ENCODE measurements at regions not wholly inside any gene's neighbourhood (a gene's known extent, or its start where the extent isn't known, plus 50 kb on each side); places are given as distances from the start of the nearest gene placed in this dataset.
A peak's percentile ranks its signal among the peaks of the same experiment; 100 is the strongest.

DNA sequence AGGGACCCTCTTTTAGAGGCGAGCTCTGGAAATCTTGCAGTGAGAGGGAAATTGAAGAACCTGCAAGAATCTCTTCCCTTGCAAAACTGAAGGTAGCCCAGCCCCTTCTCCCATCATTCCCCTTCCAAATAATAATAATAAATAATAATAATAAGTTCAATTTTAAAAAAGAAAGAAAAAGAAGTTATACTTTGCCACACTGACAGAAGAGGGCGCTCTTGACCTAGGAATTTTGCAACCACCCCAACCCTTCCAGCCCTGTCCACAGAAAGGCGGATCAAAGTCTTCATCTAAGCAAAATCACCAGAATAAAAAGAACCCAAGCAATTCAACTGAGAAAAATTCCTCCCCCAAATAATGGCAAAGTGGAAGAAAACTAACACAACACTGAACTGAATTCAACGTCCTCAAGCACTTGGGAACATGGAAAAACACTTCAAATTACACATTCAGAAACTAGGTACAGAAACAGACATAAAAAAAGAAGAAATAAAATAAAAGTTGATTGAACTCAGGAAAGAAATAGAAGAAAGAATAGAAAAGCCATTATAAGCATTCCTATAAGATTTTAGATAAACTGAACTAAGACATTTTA lies 98.9 kb upstream of the GLS start:
- no peak for TF ChIP-seq POLR2A (IDR thresholded peaks at IDR 0.05)
- TF ChIP-seq, protein P1, sequence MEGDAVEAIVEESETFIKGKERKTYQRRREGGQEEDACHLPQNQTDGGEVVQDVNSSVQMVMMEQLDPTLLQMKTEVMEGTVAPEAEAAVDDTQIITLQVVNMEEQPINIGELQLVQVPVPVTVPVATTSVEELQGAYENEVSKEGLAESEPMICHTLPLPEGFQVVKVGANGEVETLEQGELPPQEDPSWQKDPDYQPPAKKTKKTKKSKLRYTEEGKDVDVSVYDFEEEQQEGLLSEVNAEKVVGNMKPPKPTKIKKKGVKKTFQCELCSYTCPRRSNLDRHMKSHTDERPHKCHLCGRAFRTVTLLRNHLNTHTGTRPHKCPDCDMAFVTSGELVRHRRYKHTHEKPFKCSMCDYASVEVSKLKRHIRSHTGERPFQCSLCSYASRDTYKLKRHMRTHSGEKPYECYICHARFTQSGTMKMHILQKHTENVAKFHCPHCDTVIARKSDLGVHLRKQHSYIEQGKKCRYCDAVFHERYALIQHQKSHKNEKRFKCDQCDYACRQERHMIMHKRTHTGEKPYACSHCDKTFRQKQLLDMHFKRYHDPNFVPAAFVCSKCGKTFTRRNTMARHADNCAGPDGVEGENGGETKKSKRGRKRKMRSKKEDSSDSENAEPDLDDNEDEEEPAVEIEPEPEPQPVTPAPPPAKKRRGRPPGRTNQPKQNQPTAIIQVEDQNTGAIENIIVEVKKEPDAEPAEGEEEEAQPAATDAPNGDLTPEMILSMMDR (IDR thresholded peaks at IDR 0.05): peak in 2 of 3 donors; percentile 33 to 43
